Neural progenitor cell (in vitro differentiated cells): ENCODE measurements at regions not wholly inside any gene's neighbourhood (a gene's known extent, or its start where the extent isn't known, plus 50 kb on each side); places are given as distances from the start of the nearest gene placed in this dataset.

Source experiments
- EZH2 ChIP-seq: fragments of 200-600 bp; sonication (generic); IDR thresholded peaks from 2 replicates; pipeline ENCODE4 v1.6.1; 2017; ENCODE audit warnings: antibody characterized with exemption, mild to moderate bottlenecking, moderate library complexity
- EZH2phosphoT487 ChIP-seq: fragments of 200-600 bp; sonication (generic); IDR thresholded peaks from 2 replicates; pipeline ENCODE4 v1.6.1; 2017; ENCODE audit warnings: antibody characterized with exemption
- TF ChIP-seq, protein P1 (sequence below): fragments of 200-600 bp; sonication (generic); IDR thresholded peaks from 2 replicates; pipeline ENCODE4 v1.5.1; 2017; ENCODE audit warnings: antibody characterized with exemption, mild to moderate bottlenecking

GRCh38 chr4:180225977-180226376 lies 2017.2 kb upstream of the TENM3 start:
- TF ChIP-seq, protein P1, sequence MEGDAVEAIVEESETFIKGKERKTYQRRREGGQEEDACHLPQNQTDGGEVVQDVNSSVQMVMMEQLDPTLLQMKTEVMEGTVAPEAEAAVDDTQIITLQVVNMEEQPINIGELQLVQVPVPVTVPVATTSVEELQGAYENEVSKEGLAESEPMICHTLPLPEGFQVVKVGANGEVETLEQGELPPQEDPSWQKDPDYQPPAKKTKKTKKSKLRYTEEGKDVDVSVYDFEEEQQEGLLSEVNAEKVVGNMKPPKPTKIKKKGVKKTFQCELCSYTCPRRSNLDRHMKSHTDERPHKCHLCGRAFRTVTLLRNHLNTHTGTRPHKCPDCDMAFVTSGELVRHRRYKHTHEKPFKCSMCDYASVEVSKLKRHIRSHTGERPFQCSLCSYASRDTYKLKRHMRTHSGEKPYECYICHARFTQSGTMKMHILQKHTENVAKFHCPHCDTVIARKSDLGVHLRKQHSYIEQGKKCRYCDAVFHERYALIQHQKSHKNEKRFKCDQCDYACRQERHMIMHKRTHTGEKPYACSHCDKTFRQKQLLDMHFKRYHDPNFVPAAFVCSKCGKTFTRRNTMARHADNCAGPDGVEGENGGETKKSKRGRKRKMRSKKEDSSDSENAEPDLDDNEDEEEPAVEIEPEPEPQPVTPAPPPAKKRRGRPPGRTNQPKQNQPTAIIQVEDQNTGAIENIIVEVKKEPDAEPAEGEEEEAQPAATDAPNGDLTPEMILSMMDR: no peak
- TF ChIP-seq EZH2phosphoT487 (no peak), EZH2 (no peak)
